PC-9 (cell line): ENCODE measurements at regions not wholly inside any gene's neighbourhood (a gene's known extent, or its start where the extent isn't known, plus 50 kb on each side); places are given as distances from the start of the nearest gene placed in this dataset.

Experiments used
- BruUV-seq: library from RNA; stranded (reverse); fragments of 400-500 nt; replicated peaks from 2 replicates; lab custom pipeline; 2021; lab: Mats Ljungman, UMichigan
- CTCF ChIA-PET: fragments of 300-600 bp; sonication (Branson Sonifier 250); formaldehyde crosslinking; loops from one replicate; lab custom pipeline; 2022; ENCODE audit warnings: antibody characterized with exemption; lab: Charles Lee
- POLR2A ChIA-PET: fragments of 300-600 bp; sonication (Branson Sonifier 250); formaldehyde crosslinking; loops from one replicate; lab custom pipeline; 2022; ENCODE audit warnings: antibody characterized with exemption; ENCODE audit not compliant: unreplicated experiment; lab: Charles Lee
- DNase-seq, 2 experiments: peaks; one replicate each; pipeline versions ENCODE4 v3.0.0 to v3.0.0-alpha.2; 2015 to 2022; ENCODE audit warnings: mixed read lengths in 1 of 2
- H2AFZ ChIP-seq: fragments of 200-600 bp; sonication (generic); 2 replicates; pipeline ENCODE4 v1.8.1; 2017; ENCODE audit warnings: antibody characterized with exemption
- H3F3A ChIP-seq: fragments of 200-600 bp; sonication (generic); 2 replicates; pipeline ENCODE4 v1.8.1; 2017; ENCODE audit warnings: antibody characterized with exemption, mild to moderate bottlenecking, low read depth; ENCODE audit not compliant: insufficient read depth
- H3K27ac ChIP-seq: fragments of 200-600 bp; sonication (generic); 2 replicates; pipeline ENCODE4 v1.6.1; 2016; ENCODE audit warnings: mixed run types
- H3K27me3 ChIP-seq: fragments of 200-600 bp; sonication (generic); 2 replicates; pipeline ENCODE4 v1.6.1; 2016; ENCODE audit warnings: low read depth, mixed run types; ENCODE audit not compliant: insufficient read depth
- H3K36me3 ChIP-seq: fragments of 200-600 bp; sonication (generic); 2 replicates; pipeline ENCODE4 v1.6.1; 2016; ENCODE audit warnings: low read depth, mixed run types
- H3K4me1 ChIP-seq: fragments of 200-600 bp; sonication (generic); replicated peaks from 2 replicates; pipeline ENCODE4 v1.6.1; 2016; ENCODE audit warnings: mixed run types; ENCODE audit not compliant: insufficient read depth
- H3K4me2 ChIP-seq: fragments of 200-600 bp; sonication (generic); 2 replicates; pipeline ENCODE4 v1.6.1; 2017; ENCODE audit warnings: mixed run types
- H3K4me3 ChIP-seq: fragments of 200-600 bp; sonication (generic); 2 replicates; pipeline ENCODE4 v1.6.1; 2016; ENCODE audit warnings: mixed run types
- H3K79me2 ChIP-seq: fragments of 200-600 bp; sonication (generic); 2 replicates; pipeline ENCODE4 v1.6.1; 2017; ENCODE audit warnings: low read depth, mixed run types
- H3K9me2 ChIP-seq: fragments of 200-600 bp; sonication (generic); 2 replicates; pipeline ENCODE4 v1.8.1; 2017; ENCODE audit warnings: mild to moderate bottlenecking; ENCODE audit not compliant: insufficient read depth
- H3K9me3 ChIP-seq: fragments of 200-600 bp; sonication (generic); 2 replicates; pipeline ENCODE4 v1.8.1; 2016; ENCODE audit warnings: low read depth; ENCODE audit not compliant: insufficient read depth
- H4K20me1 ChIP-seq: fragments of 200-600 bp; sonication (generic); 2 replicates; pipeline ENCODE4 v1.8.1; 2017; ENCODE audit not compliant: insufficient read depth
- EZH2 ChIP-seq: fragments of 200-600 bp; sonication (generic); IDR thresholded peaks from 2 replicates; pipeline ENCODE4 v1.8.0; 2017; ENCODE audit warnings: antibody characterized with exemption, low read depth
- intact Hi-C: fragments of 100-400 bp; cut with micrococcal nuclease; formaldehyde crosslinking; loops from one replicate; pipeline ENCODE4 v1.10.0; 2022; ENCODE audit not compliant: unreplicated experiment
- TF ChIP-seq, protein P1 (sequence below): fragments of 200-600 bp; sonication (generic); conservative IDR thresholded peaks from 2 replicates; pipeline ENCODE4 v1.6.1; 2017; ENCODE audit warnings: mixed run types, antibody characterized with exemption, mild to moderate bottlenecking, moderate library complexity

DNA sequence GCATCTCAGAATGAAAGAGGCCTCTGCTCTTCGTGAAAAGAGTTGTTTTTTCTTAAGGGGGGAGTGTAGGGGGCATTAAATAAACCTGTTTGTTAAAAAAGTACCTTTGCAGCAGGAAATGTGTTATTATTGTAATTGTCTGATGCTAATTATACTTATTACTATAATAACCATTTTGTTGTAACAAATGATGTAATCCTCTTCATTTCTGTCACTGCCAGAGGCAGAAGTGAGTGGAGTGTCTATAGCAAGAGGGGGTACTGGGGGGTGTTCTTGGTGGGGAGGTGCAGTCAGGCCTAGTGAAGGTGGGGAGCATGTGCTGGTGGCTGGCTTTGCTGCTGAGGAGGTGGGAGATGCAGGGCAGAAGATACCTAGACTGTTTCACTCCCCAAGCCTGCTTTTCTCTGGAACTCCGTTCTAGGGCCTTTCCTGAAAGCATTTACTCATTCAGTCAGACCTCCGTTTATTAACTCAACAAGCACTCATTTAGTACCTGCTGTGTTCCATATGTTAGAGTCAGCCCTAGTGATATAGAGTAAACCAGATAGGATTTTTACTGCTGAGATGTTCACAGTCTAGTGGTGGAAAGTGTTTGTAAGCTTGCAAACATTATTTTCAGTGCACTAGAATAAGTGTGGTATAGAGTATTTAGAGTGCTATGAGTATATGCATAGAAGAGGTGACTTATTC lies 77.5 kb upstream of the CISTR start:
- Histone ChIP-seq H3K27ac (peak overlapping the region; percentile 2; the same call in 1 of the 2 replicates), H3K4me2 (0 out of 2 replicates have a peak overlapping the region, but pooled peaks have one; percentile 1), H4K20me1 (no peaks in the 10 kb centered on the region)

DNA sequence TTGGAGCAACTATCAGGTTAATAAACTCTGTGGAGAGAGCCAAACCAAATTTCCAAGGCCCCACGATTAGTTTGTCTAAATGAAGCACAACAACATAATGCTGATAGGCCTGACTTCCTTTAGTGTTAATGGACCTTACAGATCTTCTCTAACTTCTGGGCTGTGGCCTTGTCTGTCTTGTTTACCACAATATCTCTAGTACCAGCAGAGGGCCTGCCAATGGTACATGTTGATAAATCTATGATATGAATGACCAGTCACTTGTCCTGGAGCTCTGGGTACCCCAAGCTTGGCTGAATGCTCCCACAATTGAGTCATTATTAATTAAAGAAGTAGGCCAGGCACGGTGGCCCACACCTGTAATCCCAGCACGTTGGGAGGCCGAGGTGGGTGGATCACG lies 78.9 kb upstream of the CISTR start:
- no peak overlapping the region for H3K27ac ChIP-seq
- H2AFZ ChIP-seq, result no peak overlapping the region
- H3F3A ChIP-seq, result peaks cover 15% of the 10 kb centered on the region
- no peak for DNase-seq
- peaks cover 45% of the 10 kb centered on the region for H3K4me1 ChIP-seq
- H3K27me3 ChIP-seq, result no peaks in the 10 kb centered on the region
- BruUV-seq, result no TSS peak
- H3K4me2 ChIP-seq, result no peak overlapping the region
- H3K4me3 ChIP-seq, result no peak overlapping the region
- no peaks in the 10 kb centered on the region for H3K79me2 ChIP-seq
- TF ChIP-seq EZH2, result no peak
- TF ChIP-seq, protein P1, sequence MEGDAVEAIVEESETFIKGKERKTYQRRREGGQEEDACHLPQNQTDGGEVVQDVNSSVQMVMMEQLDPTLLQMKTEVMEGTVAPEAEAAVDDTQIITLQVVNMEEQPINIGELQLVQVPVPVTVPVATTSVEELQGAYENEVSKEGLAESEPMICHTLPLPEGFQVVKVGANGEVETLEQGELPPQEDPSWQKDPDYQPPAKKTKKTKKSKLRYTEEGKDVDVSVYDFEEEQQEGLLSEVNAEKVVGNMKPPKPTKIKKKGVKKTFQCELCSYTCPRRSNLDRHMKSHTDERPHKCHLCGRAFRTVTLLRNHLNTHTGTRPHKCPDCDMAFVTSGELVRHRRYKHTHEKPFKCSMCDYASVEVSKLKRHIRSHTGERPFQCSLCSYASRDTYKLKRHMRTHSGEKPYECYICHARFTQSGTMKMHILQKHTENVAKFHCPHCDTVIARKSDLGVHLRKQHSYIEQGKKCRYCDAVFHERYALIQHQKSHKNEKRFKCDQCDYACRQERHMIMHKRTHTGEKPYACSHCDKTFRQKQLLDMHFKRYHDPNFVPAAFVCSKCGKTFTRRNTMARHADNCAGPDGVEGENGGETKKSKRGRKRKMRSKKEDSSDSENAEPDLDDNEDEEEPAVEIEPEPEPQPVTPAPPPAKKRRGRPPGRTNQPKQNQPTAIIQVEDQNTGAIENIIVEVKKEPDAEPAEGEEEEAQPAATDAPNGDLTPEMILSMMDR, result no peak
- POLR2A ChIA-PET, result no interaction called here
- H3K9me3 ChIP-seq, result no peaks in the 10 kb centered on the region
- intact Hi-C loops, result no loop called here
- no peaks in the 10 kb centered on the region for H4K20me1 ChIP-seq
- no peaks in the 10 kb centered on the region for H3K9me2 ChIP-seq
- CTCF ChIA-PET, result interaction anchor here (0.6 kb wide), 1 partner anchor 29 kb away, joined by 3 read pairs; no protein-coding TSS in a partner anchor
- H3K36me3 ChIP-seq, result no peaks in the 10 kb centered on the region

More for the DNA sequence above, 77.5 kb upstream of the CISTR start:
- Histone ChIP-seq H3K4me1 (peaks cover 47% of the 10 kb centered on the region), H3K4me3 (no peak overlapping the region), H3K36me3 (no peaks in the 10 kb centered on the region), H3F3A (peaks cover 26% of the 10 kb centered on the region), H3K79me2 (no peaks in the 10 kb centered on the region), H3K9me2 (no peaks in the 10 kb centered on the region), H3K9me3 (no peaks in the 10 kb centered on the region), H2AFZ (no peak overlapping the region; the same call in 1 of the 2 replicates), H3K27me3 (no peaks in the 10 kb centered on the region)
- no peak for DNase-seq
- BruUV-seq, result no TSS peak
- ChIA-PET CTCF (interaction anchor here (0.7 kb wide), 1 partner anchor 15 kb away, joined by 3 read pairs; no protein-coding TSS in a partner anchor), POLR2A (interaction anchor here (0.5 to 0.6 kb wide), 2 partner anchors 14 to 270 kb away, joined by 7 to 21 read pairs; no protein-coding TSS in a partner anchor)
- intact Hi-C loops, result no loop called here
- no peak for TF ChIP-seq EZH2
- TF ChIP-seq, protein P1, result no peak

DNA sequence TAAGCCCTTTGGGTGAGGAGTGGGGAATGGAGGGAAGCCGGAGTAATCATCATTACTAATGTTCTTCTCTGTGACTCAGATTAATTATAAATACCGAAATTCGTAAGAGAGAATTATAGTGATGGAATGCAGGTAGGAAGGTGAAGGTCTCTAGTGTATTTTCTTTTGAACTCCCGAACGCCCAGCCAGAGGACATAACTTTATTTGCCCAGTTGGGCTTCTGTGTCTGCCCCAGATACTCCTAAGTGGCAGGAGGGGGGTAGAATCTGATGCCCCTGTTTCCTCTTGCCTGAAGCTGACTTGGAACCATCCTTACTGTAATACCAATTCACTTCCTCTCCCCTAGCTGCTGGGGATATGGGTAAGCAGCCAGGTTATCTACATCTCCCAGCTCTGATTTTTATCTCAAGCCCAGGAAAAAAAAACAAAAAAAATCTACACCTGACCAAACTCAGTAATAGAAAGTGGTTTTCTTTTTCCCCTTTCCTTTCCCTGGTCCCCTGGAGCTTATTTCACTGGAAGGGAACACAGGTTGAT lies 84.4 kb upstream of the CISTR start:
- Histone ChIP-seq H2AFZ (no peak overlapping the region), H3K4me3 (no peak overlapping the region), H3F3A (peaks cover 12% of the 10 kb centered on the region; the same call in 1 of the 2 replicates), H3K27me3 (no peaks in the 10 kb centered on the region), H3K79me2 (no peaks in the 10 kb centered on the region), H3K9me2 (no peaks in the 10 kb centered on the region; the same call in 1 of the 2 replicates), H3K4me2 (peak overlapping the region; percentile 55), H3K27ac (peak overlapping the region; percentile 53), H3K9me3 (no peaks in the 10 kb centered on the region), H3K36me3 (no peaks in the 10 kb centered on the region), H4K20me1 (no peaks in the 10 kb centered on the region), H3K4me1 (peaks cover 28% of the 10 kb centered on the region)
- TF ChIP-seq, protein P1, result no peak
- TF ChIP-seq EZH2, result no peak
- ChIA-PET POLR2A (interaction anchor here (0.5 to 0.6 kb wide), 2 partner anchors 40 to 357 kb away, joined by 5 to 6 read pairs; no protein-coding TSS in a partner anchor), CTCF (no interaction called here)
- DNase-seq, result peak in 1 of 2 experiments; percentile 79
- intact Hi-C loops, result no loop called here
- no TSS peak for BruUV-seq
